ENCODE measurements at regions not wholly inside any gene's neighbourhood (a gene's known extent, or its start where the extent isn't known, plus 50 kb on each side); places are given as distances from the start of the nearest gene placed in this dataset.

GRCh38 chr10:30185341-30185740, 126.0 kb upstream of the JCAD start:
- intact Hi-C loops (cut with micrococcal nuclease): no loop called here
- peaks cover 2 to 6% (median 5%) of the 10 kb centered on the region in 3 donors for H3K27me3 Mint-ChIP-seq (ENCODE audit: low read depth in 3 of 3)
- no peak for TF ChIP-seq CTCF (IDR thresholded peaks at IDR 0.05)
- H3K36me3 Mint-ChIP-seq: no peaks in the 10 kb centered on the region
- no peak overlapping the region for H3K9ac ChIP-seq (ENCODE audit: insufficient read depth, low read length, poor library complexity, severe bottlenecking)
- H3K9me3 Mint-ChIP-seq: peaks cover 0 to 3% (median 0%) of the 10 kb centered on the region in 7 donors
- peaks cover 8% of the 10 kb centered on the region for H3K4me1 Mint-ChIP-seq
- no peak overlapping the region for H2AFZ ChIP-seq (ENCODE audit: insufficient read depth, low read depth, low read length, poor library complexity, severe bottlenecking)
- H3K36me3 ChIP-seq (replicated peaks in 1 of 2; ENCODE audit: control insufficient read depth in 1 of 2, insufficient read depth in 2 of 2, low read length in 2 of 2): no peaks in the 10 kb centered on the region
- H3K4me3 ChIP-seq (replicated peaks in 1 of 3; ENCODE audit: low read depth in 2 of 3, low read length in 3 of 3): no peak overlapping the region
- H3K4me1 ChIP-seq (ENCODE audit: control insufficient read depth in 1 of 2, insufficient read depth in 2 of 2, low read length in 2 of 2): no peaks in the 10 kb centered on the region
- H3K27ac ChIP-seq (ENCODE audit: low read depth in 1 of 2, low read length in 2 of 2): no peak overlapping the region
- no CpG with 5 or more reads among the region's 1 CpG for WGBS (ENCODE audit: insufficient coverage)
- H3K79me2 ChIP-seq (ENCODE audit: insufficient read depth, low read length): no peaks in the 10 kb centered on the region
- no peak for DNase-seq
- no peaks in the 10 kb centered on the region for H4K20me1 ChIP-seq (ENCODE audit: insufficient read depth, low read length)
- no peaks in the 10 kb centered on the region for H3K27me3 ChIP-seq (ENCODE audit: control insufficient read depth in 2 of 2, insufficient read depth in 2 of 2, low read length in 2 of 2)
- H3K4me2 ChIP-seq (replicated peaks; ENCODE audit: extremely low read depth, low read length, poor library complexity, severe bottlenecking): no peak overlapping the region
- H3K4me3 Mint-ChIP-seq: no peak overlapping the region
- no peaks in the 10 kb centered on the region for H3K9me3 ChIP-seq (replicated peaks in 1 of 2; ENCODE audit: control insufficient read depth in 1 of 2, insufficient read depth in 1 of 2, low read length in 2 of 2)
- H3K27ac Mint-ChIP-seq: no peak overlapping the region

- H3K36me3 ChIP-seq (replicated peaks in 1 of 2; ENCODE audit: control insufficient read depth in 1 of 2, insufficient read depth in 2 of 2, low read length in 2 of 2): no peaks in the 10 kb centered on the region
- no peaks in the 10 kb centered on the region for H3K79me2 ChIP-seq (ENCODE audit: insufficient read depth, low read length)
- H3K27me3 ChIP-seq (ENCODE audit: control insufficient read depth in 2 of 2, insufficient read depth in 2 of 2, low read length in 2 of 2): no peaks in the 10 kb centered on the region
- no peak for DNase-seq
- Mint-ChIP-seq H3K36me3 (no peaks in the 10 kb centered on the region), H3K9me3 (peaks cover 0 to 3% (median 0%) of the 10 kb centered on the region in 7 donors), H3K4me1 (peaks cover 8% of the 10 kb centered on the region), H3K27me3 (ENCODE audit: low read depth in 3 of 3) (peaks cover 2 to 9% (median 5%) of the 10 kb centered on the region in 3 donors), H3K27ac (no peak overlapping the region), H3K4me3 (no peak overlapping the region)
- H3K4me3 ChIP-seq (replicated peaks in 1 of 3; ENCODE audit: low read depth in 2 of 3, low read length in 3 of 3): no peak overlapping the region
- TF ChIP-seq CTCF (IDR thresholded peaks at IDR 0.05): no peak
- no peak overlapping the region for H3K27ac ChIP-seq (ENCODE audit: low read depth in 1 of 2, low read length in 2 of 2)
- H3K4me2 ChIP-seq (replicated peaks; ENCODE audit: extremely low read depth, low read length, poor library complexity, severe bottlenecking): no peak overlapping the region
- WGBS (ENCODE audit: insufficient coverage): 70% methylated on average over 1 of the region's 7 CpGs
- no peak overlapping the region for H3K9ac ChIP-seq (ENCODE audit: insufficient read depth, low read length, poor library complexity, severe bottlenecking)
- no peaks in the 10 kb centered on the region for H4K20me1 ChIP-seq (ENCODE audit: insufficient read depth, low read length)
- H3K4me1 ChIP-seq (ENCODE audit: control insufficient read depth in 1 of 2, insufficient read depth in 2 of 2, low read length in 2 of 2): no peaks in the 10 kb centered on the region
- H2AFZ ChIP-seq (ENCODE audit: insufficient read depth, low read depth, low read length, poor library complexity, severe bottlenecking): no peak overlapping the region
- no peaks in the 10 kb centered on the region for H3K9me3 ChIP-seq (replicated peaks in 1 of 2; ENCODE audit: control insufficient read depth in 1 of 2, insufficient read depth in 1 of 2, low read length in 2 of 2)
- intact Hi-C loops (cut with micrococcal nuclease): no loop called here
Observed at GRCh38 chr10:30184397-30185033, 125.1 kb upstream of the JCAD start.
